Neural progenitor cell (in vitro differentiated cells): ENCODE measurements at regions not wholly inside any gene's neighbourhood (a gene's known extent, or its start where the extent isn't known, plus 50 kb on each side); places are given as distances from the start of the nearest gene placed in this dataset.

Experiments
- DNase-seq: peaks from one replicate; pipeline ENCODE4 v3.0.0-alpha.2; 2016; ENCODE audit warnings: low spot score
- H2AFZ ChIP-seq: fragments of 200-600 bp; sonication (generic); replicated peaks from 2 replicates; pipeline ENCODE4 v1.6.1; 2016; ENCODE audit warnings: antibody characterized with exemption
- H3F3A ChIP-seq: fragments of 200-600 bp; sonication (generic); 2 replicates; pipeline ENCODE4 v1.6.1; 2016; ENCODE audit warnings: antibody characterized with exemption, low read depth
- H3K27ac ChIP-seq: fragments of 200-600 bp; sonication (generic); 2 replicates; pipeline ENCODE4 v1.5.1; 2016; ENCODE audit warnings: mild to moderate bottlenecking
- H3K27me3 ChIP-seq: fragments of 200-600 bp; sonication (generic); 2 replicates; pipeline ENCODE4 v1.6.1; 2016; ENCODE audit warnings: mild to moderate bottlenecking, moderate library complexity
- H3K36me3 ChIP-seq: fragments of 200-600 bp; sonication (generic); 2 replicates; pipeline ENCODE4 v1.5.1; 2016
- H3K4me1 ChIP-seq: fragments of 200-600 bp; sonication (generic); 2 replicates; pipeline ENCODE4 v1.6.1; 2016; ENCODE audit warnings: mixed run types
- H3K4me2 ChIP-seq: fragments of 200-600 bp; sonication (generic); 2 replicates; pipeline ENCODE4 v1.6.1; 2016
- H3K4me3 ChIP-seq: fragments of 200-600 bp; sonication (generic); 2 replicates; pipeline ENCODE4 v1.5.1; 2016
- H3K79me2 ChIP-seq: fragments of 200-600 bp; sonication (generic); 2 replicates; pipeline ENCODE4 v1.6.1; 2016; ENCODE audit warnings: low read depth
- H3K9ac ChIP-seq: fragments of 200-600 bp; sonication (generic); 2 replicates; pipeline ENCODE4 v1.6.1; 2016
- H3K9me3 ChIP-seq: fragments of 200-600 bp; sonication (generic); 2 replicates; pipeline ENCODE4 v1.5.1; 2016; ENCODE audit warnings: low read depth
- H4K20me1 ChIP-seq: fragments of 200-600 bp; sonication (generic); 2 replicates; pipeline ENCODE4 v1.6.1; 2016; ENCODE audit warnings: low read depth
- H3K27ac Mint-ChIP-seq: 3 replicates; pipeline ENCODE4 v1.8.0; 2021; ENCODE audit warnings: mixed read lengths
- H3K27me3 Mint-ChIP-seq: 2 replicates; pipeline ENCODE4 v1.8.0; 2022; ENCODE audit warnings: low read depth, mild to moderate bottlenecking, inconsistent platforms, moderate library complexity, mixed read lengths; ENCODE audit not compliant: insufficient read depth
- H3K36me3 Mint-ChIP-seq: 3 replicates; pipeline ENCODE4 v1.8.0; 2021; ENCODE audit warnings: mixed read lengths
- H3K4me1 Mint-ChIP-seq: 3 replicates; pipeline ENCODE4 v1.8.0; 2021; ENCODE audit warnings: mixed read lengths
- H3K4me3 Mint-ChIP-seq: 3 replicates; pipeline ENCODE4 v1.8.0; 2021; ENCODE audit warnings: mild to moderate bottlenecking, moderate library complexity, mixed read lengths
- H3K9me3 Mint-ChIP-seq: 3 replicates; pipeline ENCODE4 v1.8.0; 2020; ENCODE audit warnings: mixed read lengths
- EZH2 ChIP-seq: fragments of 200-600 bp; sonication (generic); IDR thresholded peaks from 2 replicates; pipeline ENCODE4 v1.6.1; 2017; ENCODE audit warnings: antibody characterized with exemption, mild to moderate bottlenecking, moderate library complexity
- EZH2phosphoT487 ChIP-seq: fragments of 200-600 bp; sonication (generic); IDR thresholded peaks from 2 replicates; pipeline ENCODE4 v1.6.1; 2017; ENCODE audit warnings: antibody characterized with exemption
- TF ChIP-seq, protein P1 (sequence below): fragments of 200-600 bp; sonication (generic); IDR thresholded peaks from 2 replicates; pipeline ENCODE4 v1.5.1; 2017; ENCODE audit warnings: antibody characterized with exemption, mild to moderate bottlenecking

DNA sequence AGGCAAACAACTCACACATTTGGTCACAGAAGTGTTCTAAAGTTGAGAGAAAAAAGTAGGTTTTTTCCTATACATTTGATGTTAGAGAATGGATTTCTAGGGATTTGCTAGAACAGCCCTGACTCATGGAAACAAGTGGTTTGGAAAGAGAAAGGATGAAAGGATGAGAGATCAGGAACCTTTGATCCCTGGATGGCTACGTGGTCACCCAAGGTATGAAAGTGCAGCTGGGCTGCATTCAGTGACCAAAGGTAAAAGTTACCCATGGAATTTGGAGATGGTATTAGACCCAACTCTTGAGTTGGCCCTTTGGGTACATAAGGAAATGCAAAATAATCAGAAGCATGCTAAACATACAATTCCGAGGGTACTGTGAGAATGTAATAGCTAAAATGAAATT, 61.3 kb upstream of the SPIN1 start:
- H3K27me3 Mint-ChIP-seq = peaks cover 7% of the 10 kb centered on the region

DNA sequence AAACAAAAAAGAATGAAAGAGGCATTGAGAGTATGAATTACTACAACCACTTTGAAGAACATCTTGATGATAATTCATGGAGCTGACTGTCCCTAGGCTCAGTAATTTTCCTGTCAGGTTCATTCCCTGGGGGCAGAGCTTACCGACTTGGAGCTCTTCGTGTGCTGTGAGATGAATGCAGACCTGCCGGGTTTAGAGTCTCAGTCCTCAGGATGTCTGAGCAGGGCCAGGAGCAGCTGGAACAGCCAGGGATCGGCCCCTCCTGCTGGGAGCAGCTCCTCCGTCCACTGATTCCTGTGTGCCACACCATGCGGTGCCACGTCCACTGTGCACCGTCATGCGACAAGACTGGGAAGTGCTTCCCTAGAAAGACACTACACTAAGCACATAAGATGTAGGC, 62.2 kb upstream of the SPIN1 start:
- no peak overlapping the region for H3K4me3 Mint-ChIP-seq
- no peak overlapping the region for H3K27ac ChIP-seq
- H3K4me1 ChIP-seq = no peaks in the 10 kb centered on the region
- H3K9me3 Mint-ChIP-seq = no peaks in the 10 kb centered on the region
- no peaks in the 10 kb centered on the region for H3K79me2 ChIP-seq
- H3K9ac ChIP-seq = no peak overlapping the region
- H3K4me3 ChIP-seq = no peak overlapping the region
- H3K4me2 ChIP-seq = no peak overlapping the region
- DNase-seq = no peak
- H2AFZ ChIP-seq = no peak overlapping the region
- H3K36me3 Mint-ChIP-seq = no peaks in the 10 kb centered on the region
- no peaks in the 10 kb centered on the region for H3K9me3 ChIP-seq
- peaks cover 7% of the 10 kb centered on the region for H3K27me3 Mint-ChIP-seq
- H3K4me1 Mint-ChIP-seq = no peaks in the 10 kb centered on the region
- H3F3A ChIP-seq = no peaks in the 10 kb centered on the region
- H3K36me3 ChIP-seq = no peaks in the 10 kb centered on the region
- TF ChIP-seq, protein P1, sequence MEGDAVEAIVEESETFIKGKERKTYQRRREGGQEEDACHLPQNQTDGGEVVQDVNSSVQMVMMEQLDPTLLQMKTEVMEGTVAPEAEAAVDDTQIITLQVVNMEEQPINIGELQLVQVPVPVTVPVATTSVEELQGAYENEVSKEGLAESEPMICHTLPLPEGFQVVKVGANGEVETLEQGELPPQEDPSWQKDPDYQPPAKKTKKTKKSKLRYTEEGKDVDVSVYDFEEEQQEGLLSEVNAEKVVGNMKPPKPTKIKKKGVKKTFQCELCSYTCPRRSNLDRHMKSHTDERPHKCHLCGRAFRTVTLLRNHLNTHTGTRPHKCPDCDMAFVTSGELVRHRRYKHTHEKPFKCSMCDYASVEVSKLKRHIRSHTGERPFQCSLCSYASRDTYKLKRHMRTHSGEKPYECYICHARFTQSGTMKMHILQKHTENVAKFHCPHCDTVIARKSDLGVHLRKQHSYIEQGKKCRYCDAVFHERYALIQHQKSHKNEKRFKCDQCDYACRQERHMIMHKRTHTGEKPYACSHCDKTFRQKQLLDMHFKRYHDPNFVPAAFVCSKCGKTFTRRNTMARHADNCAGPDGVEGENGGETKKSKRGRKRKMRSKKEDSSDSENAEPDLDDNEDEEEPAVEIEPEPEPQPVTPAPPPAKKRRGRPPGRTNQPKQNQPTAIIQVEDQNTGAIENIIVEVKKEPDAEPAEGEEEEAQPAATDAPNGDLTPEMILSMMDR = no peak
- TF ChIP-seq EZH2phosphoT487 (no peak), EZH2 (no peak)
- H3K27me3 ChIP-seq = no peaks in the 10 kb centered on the region
- H3K27ac Mint-ChIP-seq = no peak overlapping the region
- H4K20me1 ChIP-seq = no peaks in the 10 kb centered on the region

More for the DNA sequence above, 61.3 kb upstream of the SPIN1 start:
- Mint-ChIP-seq H3K9me3 (no peaks in the 10 kb centered on the region), H3K27ac (no peak overlapping the region), H3K36me3 (no peaks in the 10 kb centered on the region), H3K4me3 (no peak overlapping the region), H3K4me1 (no peaks in the 10 kb centered on the region)
- Histone ChIP-seq H3K9ac (no peak overlapping the region), H3K4me1 (no peaks in the 10 kb centered on the region), H4K20me1 (no peaks in the 10 kb centered on the region), H3K9me3 (no peaks in the 10 kb centered on the region), H3K27ac (no peak overlapping the region), H3K79me2 (no peaks in the 10 kb centered on the region), H3K4me2 (no peak overlapping the region), H3K27me3 (no peaks in the 10 kb centered on the region), H3K4me3 (no peak overlapping the region), H2AFZ (no peak overlapping the region), H3F3A (no peaks in the 10 kb centered on the region), H3K36me3 (no peaks in the 10 kb centered on the region)
- DNase-seq = no peak
- TF ChIP-seq, protein P1 = no peak
- TF ChIP-seq EZH2phosphoT487 = no peak

DNA sequence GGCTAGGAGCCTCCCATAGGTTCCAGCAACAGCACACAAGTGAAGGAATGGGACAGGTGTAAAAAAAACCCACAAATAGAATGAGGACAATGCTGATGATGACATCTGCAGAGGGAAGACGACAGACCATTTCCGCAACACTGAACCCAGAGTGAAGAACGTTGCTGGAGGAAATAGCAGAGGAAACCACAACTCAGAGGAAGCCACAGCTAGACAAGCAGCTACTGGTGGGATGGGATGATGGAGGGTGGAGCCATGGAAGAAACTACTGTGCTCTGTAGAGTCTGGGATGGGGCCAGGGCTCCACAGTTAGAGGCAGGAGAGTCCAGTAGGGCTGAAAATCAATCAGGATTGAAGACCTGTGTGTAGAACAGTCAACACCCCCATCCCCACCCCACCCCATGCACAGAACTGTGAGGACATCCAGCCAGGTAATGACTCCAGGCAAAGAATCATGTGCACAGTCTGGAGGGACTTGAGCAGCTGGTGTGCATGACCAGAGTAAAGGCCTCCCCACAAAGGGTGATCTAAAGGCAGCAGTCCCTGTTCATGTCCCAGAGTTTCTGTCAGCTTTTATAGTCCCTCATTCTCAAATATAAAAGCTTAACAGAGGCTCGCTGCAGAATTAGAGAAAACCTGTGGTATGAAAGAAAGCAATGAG, 65.2 kb upstream of the SPIN1 start:
- Histone ChIP-seq H3K4me2 (no peak overlapping the region), H3F3A (no peaks in the 10 kb centered on the region), H3K4me3 (no peak overlapping the region), H3K9me3 (no peaks in the 10 kb centered on the region), H2AFZ (no peak overlapping the region), H3K36me3 (no peaks in the 10 kb centered on the region), H3K27ac (no peak overlapping the region), H3K79me2 (no peaks in the 10 kb centered on the region), H3K4me1 (no peaks in the 10 kb centered on the region), H3K27me3 (no peaks in the 10 kb centered on the region), H4K20me1 (no peaks in the 10 kb centered on the region), H3K9ac (no peak overlapping the region)
- Mint-ChIP-seq H3K4me3 (no peak overlapping the region), H3K27ac (no peak overlapping the region), H3K9me3 (no peaks in the 10 kb centered on the region), H3K27me3 (peaks cover 2% of the 10 kb centered on the region), H3K36me3 (no peaks in the 10 kb centered on the region), H3K4me1 (no peaks in the 10 kb centered on the region)
- no peak for DNase-seq
- no peak for TF ChIP-seq EZH2
- TF ChIP-seq, protein P1 = no peak
- TF ChIP-seq EZH2phosphoT487 = no peak
